ENCODE measurements at regions not wholly inside any gene's neighbourhood (a gene's known extent, or its start where the extent isn't known, plus 50 kb on each side); places are given as distances from the start of the nearest gene placed in this dataset.

- Histone ChIP-seq H3K36me3 (no peaks in the 10 kb centered on the region), H3K9me3 (no peaks in the 10 kb centered on the region), H3K4me3 (ENCODE audit: low read depth, low read length) (no peak overlapping the region), H3K27me3 (no peaks in the 10 kb centered on the region), H3K4me1 (no peaks in the 10 kb centered on the region)
- DNase-seq = no peak
- TF ChIP-seq CTCF (IDR thresholded peaks at IDR 0.05; ENCODE audit: low read depth, low read length) = no peak
These were observed 81.9 kb downstream of the TFAP2C start for GRCh38 chr20:56711018-56711417.

- Histone ChIP-seq H3K4me3 (ENCODE audit: low read depth, low read length) (no peak overlapping the region), H3K27me3 (no peaks in the 10 kb centered on the region), H3K36me3 (no peaks in the 10 kb centered on the region), H3K9me3 (no peaks in the 10 kb centered on the region), H3K4me1 (no peaks in the 10 kb centered on the region)
- DNase-seq = no peak
- TF ChIP-seq CTCF (IDR thresholded peaks at IDR 0.05; ENCODE audit: low read depth, low read length) = no peak
These were observed 86.2 kb downstream of the TFAP2C start for GRCh38 chr20:56715309-56715708.

GRCh38 chr20:56715902-56716519 lies 86.9 kb downstream of the TFAP2C start:
- no peak overlapping the region for H3K4me3 ChIP-seq (ENCODE audit: low read depth, low read length)
- H3K27me3 ChIP-seq = no peaks in the 10 kb centered on the region
- no peak for TF ChIP-seq CTCF (IDR thresholded peaks at IDR 0.05; ENCODE audit: low read depth, low read length)
- H3K9me3 ChIP-seq = no peaks in the 10 kb centered on the region
- no peak for DNase-seq
- H3K4me1 ChIP-seq = no peaks in the 10 kb centered on the region
- no peaks in the 10 kb centered on the region for H3K36me3 ChIP-seq

- TF ChIP-seq CTCF (IDR thresholded peaks at IDR 0.05; ENCODE audit: low read depth, low read length) = no peak
- Histone ChIP-seq H3K27me3 (no peaks in the 10 kb centered on the region), H3K9me3 (no peaks in the 10 kb centered on the region), H3K36me3 (no peaks in the 10 kb centered on the region), H3K4me1 (no peaks in the 10 kb centered on the region), H3K4me3 (ENCODE audit: low read depth, low read length) (no peak overlapping the region)
- DNase-seq = no peak
These were observed 87.7 kb downstream of the TFAP2C start for GRCh38 chr20:56716806-56717205.

GRCh38 chr20:56718816-56719215 lies 89.7 kb downstream of the TFAP2C start:
- no peaks in the 10 kb centered on the region for H3K4me1 ChIP-seq
- no peaks in the 10 kb centered on the region for H3K9me3 ChIP-seq
- no peak for DNase-seq
- H3K27me3 ChIP-seq = no peaks in the 10 kb centered on the region
- H3K4me3 ChIP-seq (ENCODE audit: low read depth, low read length) = no peak overlapping the region
- no peaks in the 10 kb centered on the region for H3K36me3 ChIP-seq
- no peak for TF ChIP-seq CTCF (IDR thresholded peaks at IDR 0.05; ENCODE audit: low read depth, low read length)

- no peak for DNase-seq
- H3K9me3 ChIP-seq = no peaks in the 10 kb centered on the region; the same call in 1 of the 2 replicates
- no peaks in the 10 kb centered on the region for H3K36me3 ChIP-seq
- no peaks in the 10 kb centered on the region for H3K27me3 ChIP-seq
- TF ChIP-seq CTCF (IDR thresholded peaks at IDR 0.05; ENCODE audit: low read depth, low read length) = no peak
- no peaks in the 10 kb centered on the region for H3K4me1 ChIP-seq
- no peak overlapping the region for H3K4me3 ChIP-seq (ENCODE audit: low read depth, low read length)
These were observed 91.6 kb downstream of the TFAP2C start for GRCh38 chr20:56720620-56721213.

Data from BE2C (cell line).